Activated CD8-positive, alpha-beta memory T cell treated with anti-CD3 and anti-CD28 coated beads, Interleukin-2, amount 10 ng/mL, durations not matched to agents 7 days and 5 days (primary cell): ENCODE measurements at regions not wholly inside any gene's neighbourhood (a gene's known extent, or its start where the extent isn't known, plus 50 kb on each side); places are given as distances from the start of the nearest gene placed in this dataset.
"Not testable (repeated sequence)": the region's sequence is repeated elsewhere in the genome, so short reads cannot be mapped to it uniquely, and the experiment has no call there.

Source experiments
- ATAC-seq: fragments of 150-1000 bp; cut with Tn5 transposase; one replicate; pipeline ENCODE4 v1.10.0; 2021; ENCODE audit warnings: moderate library complexity
- CTCF ChIA-PET: fragments of 350-600 bp; sonication (Branson Sonifier 250); formaldehyde crosslinking; loops from one replicate; lab custom pipeline; 2021; ENCODE audit warnings: antibody characterized with exemption; lab: Charles Lee
- DNase-seq: peaks from one replicate; pipeline ENCODE4 v3.0.0-alpha.2; 2020
- H3K27ac Mint-ChIP-seq: one replicate; pipeline ENCODE4 v1.8.0; 2021; ENCODE audit warnings: mild to moderate bottlenecking, mixed read lengths
- H3K27me3 Mint-ChIP-seq: one replicate; pipeline ENCODE4 v1.8.0; 2021; ENCODE audit warnings: mixed read lengths
- H3K36me3 Mint-ChIP-seq: one replicate; pipeline ENCODE4 v1.8.0; 2021; ENCODE audit warnings: mild to moderate bottlenecking, mixed read lengths
- H3K4me1 Mint-ChIP-seq: one replicate; pipeline ENCODE4 v1.8.0; 2021; ENCODE audit warnings: mixed read lengths
- H3K4me3 Mint-ChIP-seq: one replicate; pipeline ENCODE4 v1.8.0; 2021; ENCODE audit warnings: mild to moderate bottlenecking, moderate library complexity, mixed read lengths
- H3K9me3 Mint-ChIP-seq: one replicate; pipeline ENCODE4 v1.8.0; 2022; ENCODE audit warnings: low read depth, mixed read lengths

DNA sequence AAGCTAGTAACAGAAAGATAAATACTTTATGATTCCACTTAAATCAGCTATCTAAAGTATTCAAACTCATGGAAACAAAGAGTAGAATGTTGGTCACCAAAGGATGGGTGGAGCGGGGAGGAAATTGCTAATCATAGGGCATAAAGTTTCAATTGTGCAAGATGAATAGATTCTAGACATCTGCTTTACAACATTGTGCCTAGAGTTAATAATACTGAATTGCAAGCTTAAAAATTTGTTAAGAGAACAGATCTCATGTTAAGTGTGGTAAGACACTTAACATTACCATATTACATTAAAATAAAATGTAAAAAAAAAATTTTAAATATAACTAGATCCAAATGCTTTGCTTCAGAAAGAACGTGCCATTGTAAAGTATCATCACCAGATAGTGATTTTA is 411.1 kb upstream of the MBL2 start:
- Mint-ChIP-seq H3K4me3 (no peak overlapping the region), H3K27me3 (no peaks in the 10 kb centered on the region), H3K27ac (no peak overlapping the region), H3K9me3 (peaks cover 10% of the 10 kb centered on the region), H3K36me3 (no peaks in the 10 kb centered on the region), H3K4me1 (no peaks in the 10 kb centered on the region)
- no peak for DNase-seq
- CTCF ChIA-PET: no interaction called here
- no peak for ATAC-seq

DNA sequence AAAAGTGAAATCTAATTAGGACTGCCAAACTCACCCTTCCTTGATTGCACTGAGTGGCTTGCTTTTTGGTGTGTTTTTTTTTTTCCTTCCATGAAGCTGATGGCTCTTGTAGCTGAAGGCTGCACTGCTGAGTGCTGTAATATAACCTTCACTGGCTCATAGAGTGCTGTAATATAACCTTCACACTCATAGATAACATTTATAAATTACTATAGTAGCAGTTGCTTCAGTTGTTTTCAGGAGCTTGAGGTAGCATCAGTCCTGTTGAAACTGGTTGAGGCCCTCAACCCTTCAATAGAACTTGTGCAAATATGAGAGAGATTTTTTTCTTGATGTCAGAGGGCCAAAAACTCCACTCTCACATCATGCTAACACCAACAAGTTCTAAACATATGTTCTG is 404.9 kb upstream of the MBL2 start:
- CTCF ChIA-PET: no interaction called here
- no peaks in the 10 kb centered on the region for H3K36me3 Mint-ChIP-seq
- no peak for ATAC-seq
- H3K27ac Mint-ChIP-seq: no peak overlapping the region
- H3K27me3 Mint-ChIP-seq: no peaks in the 10 kb centered on the region
- no peaks in the 10 kb centered on the region for H3K4me1 Mint-ChIP-seq
- H3K9me3 Mint-ChIP-seq: peaks cover 13% of the 10 kb centered on the region
- no peak overlapping the region for H3K4me3 Mint-ChIP-seq
- no peak for DNase-seq

DNA sequence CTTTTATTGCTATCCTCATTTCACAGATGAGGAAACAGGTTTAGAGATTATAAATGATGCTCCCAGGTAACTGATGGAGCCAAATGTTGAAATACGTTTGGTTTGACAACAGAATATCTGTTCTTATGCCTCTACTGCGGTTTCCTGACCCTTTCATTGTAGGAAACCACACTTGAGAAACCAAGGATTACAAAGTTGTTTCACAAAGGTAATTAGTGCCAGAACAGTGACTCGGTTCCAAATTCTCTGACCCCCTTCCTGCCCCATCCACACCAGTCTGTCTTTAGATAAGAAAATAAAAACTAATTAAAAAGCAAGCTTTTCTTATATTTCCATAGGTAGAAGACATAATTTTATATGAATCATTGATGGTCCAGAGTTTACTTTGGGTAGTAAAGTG is 393.7 kb upstream of the MBL2 start:
- no peaks in the 10 kb centered on the region for H3K27me3 Mint-ChIP-seq
- no peaks in the 10 kb centered on the region for H3K36me3 Mint-ChIP-seq
- no peak overlapping the region for H3K27ac Mint-ChIP-seq
- no peak for DNase-seq
- peaks cover 4% of the 10 kb centered on the region for H3K9me3 Mint-ChIP-seq
- no peak overlapping the region for H3K4me3 Mint-ChIP-seq
- H3K4me1 Mint-ChIP-seq: no peaks in the 10 kb centered on the region
- no peak for ATAC-seq
- CTCF ChIA-PET: no interaction called here

DNA sequence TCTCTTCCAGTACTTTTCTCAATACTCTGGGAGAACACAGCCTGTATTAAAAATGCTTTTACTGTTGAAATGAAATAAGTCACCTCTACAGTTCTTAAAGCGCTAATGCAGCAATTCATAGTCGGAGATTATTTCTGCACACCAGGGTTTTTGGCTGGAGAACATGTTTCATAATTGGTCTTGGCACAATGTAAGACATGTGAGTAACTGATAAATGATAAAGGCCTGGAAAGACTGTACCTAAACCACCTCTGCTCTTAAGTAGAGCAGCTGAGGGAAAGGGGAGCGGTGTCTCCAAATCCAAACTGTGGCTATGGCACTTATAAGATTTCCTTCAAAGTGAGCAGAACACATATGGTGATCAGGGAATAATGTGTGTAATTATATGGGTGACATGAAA is 390.3 kb upstream of the MBL2 start:
- no peak overlapping the region for H3K27ac Mint-ChIP-seq
- no peak for ATAC-seq
- peaks cover 4% of the 10 kb centered on the region for H3K9me3 Mint-ChIP-seq
- H3K4me3 Mint-ChIP-seq: no peak overlapping the region
- CTCF ChIA-PET: no interaction called here
- H3K36me3 Mint-ChIP-seq: no peaks in the 10 kb centered on the region
- no peaks in the 10 kb centered on the region for H3K4me1 Mint-ChIP-seq
- H3K27me3 Mint-ChIP-seq: no peaks in the 10 kb centered on the region
- no peak for DNase-seq

DNA sequence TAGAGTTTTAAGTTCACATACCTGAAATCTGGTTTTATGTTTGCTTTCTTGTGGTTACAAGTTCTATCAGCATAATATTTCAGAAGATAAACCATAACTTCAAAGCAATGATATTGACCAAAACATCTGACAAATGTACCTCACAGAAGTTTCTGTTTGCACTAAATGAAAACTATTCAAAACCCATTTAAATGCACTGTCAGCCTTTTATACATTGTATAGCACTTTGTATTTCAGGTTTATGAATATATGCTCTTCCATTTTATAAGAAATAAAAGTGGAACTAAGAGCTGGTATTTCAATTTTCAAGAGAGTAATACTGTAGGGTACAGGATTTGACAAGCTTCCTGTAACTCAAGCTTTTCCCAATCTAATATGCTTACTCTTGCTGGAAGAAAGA is 388.6 kb upstream of the MBL2 start:
- no peaks in the 10 kb centered on the region for H3K27me3 Mint-ChIP-seq
- H3K36me3 Mint-ChIP-seq: no peaks in the 10 kb centered on the region
- CTCF ChIA-PET: no interaction called here
- DNase-seq (no peak), ATAC-seq (no peak)
- H3K4me3 Mint-ChIP-seq: no peak overlapping the region
- no peaks in the 10 kb centered on the region for H3K4me1 Mint-ChIP-seq
- peaks cover 2% of the 10 kb centered on the region for H3K9me3 Mint-ChIP-seq
- H3K27ac Mint-ChIP-seq: no peak overlapping the region

DNA sequence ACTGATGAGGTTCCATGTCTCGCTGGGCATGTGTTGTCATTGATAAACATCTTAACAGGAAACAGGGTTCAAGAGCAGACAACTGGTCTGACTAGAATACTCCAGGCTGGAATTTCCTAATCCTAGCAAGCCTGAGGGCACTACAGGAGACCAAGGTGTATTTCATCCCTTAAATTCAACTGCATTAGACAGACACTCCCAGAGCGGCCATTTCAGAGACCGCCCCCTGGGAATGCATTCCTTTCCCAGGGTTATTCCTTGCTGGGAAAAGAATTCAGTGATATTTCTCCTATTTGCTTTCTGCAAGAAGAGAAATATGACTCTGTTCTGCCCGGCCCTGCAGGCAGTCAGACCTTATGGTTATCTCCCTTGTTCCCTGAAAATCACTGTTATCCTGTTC is 383.1 kb upstream of the MBL2 start:
- DNase-seq, ATAC-seq, H3K4me3 Mint-ChIP-seq, H3K9me3 Mint-ChIP-seq, CTCF ChIA-PET, H3K36me3 Mint-ChIP-seq, H3K27me3 Mint-ChIP-seq, H3K27ac Mint-ChIP-seq, H3K4me1 Mint-ChIP-seq: not testable (repeated sequence)

DNA sequence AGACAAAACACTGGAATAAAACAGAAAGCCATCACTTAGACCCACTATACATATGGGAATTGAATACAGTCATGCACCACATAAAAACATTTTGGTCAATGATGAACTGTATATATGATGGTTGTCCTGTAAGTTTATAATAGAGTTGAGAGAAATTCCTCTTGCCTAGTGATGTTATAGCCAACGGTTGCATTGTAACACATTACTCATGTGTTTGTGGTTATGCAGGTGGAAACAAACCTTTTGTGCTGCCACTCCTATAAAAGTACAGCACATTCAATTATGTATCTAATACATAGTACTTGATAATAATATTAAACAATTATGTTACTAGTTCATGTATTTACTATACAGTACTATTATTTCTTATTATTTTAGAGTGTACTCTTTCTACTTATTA is 381.2 kb upstream of the MBL2 start:
- Mint-ChIP-seq H3K9me3 (peaks cover 2% of the 10 kb centered on the region), H3K27me3 (no peaks in the 10 kb centered on the region), H3K4me3 (no peak overlapping the region), H3K27ac (no peak overlapping the region), H3K36me3 (no peaks in the 10 kb centered on the region), H3K4me1 (no peaks in the 10 kb centered on the region)
- ATAC-seq (no peak), DNase-seq (no peak)
- CTCF ChIA-PET: no interaction called here

DNA sequence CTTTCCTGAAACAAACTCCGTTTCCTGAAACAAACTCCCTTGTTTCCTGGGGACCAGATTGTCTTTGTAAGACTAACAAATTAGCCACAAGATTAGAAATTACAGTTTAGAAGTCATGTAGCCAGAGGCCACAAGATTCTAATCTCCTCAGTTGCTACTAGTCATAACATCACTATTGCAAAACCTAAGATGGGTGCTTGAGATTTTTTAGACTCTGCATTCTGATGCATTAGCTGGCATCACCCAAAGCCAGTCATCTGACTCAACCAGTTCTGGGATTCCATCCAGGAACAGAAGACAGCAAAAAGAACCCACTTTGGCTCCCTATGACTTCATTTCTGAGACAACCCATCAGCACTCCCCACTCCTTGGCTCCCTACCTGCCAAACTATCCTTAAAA is 367.9 kb upstream of the MBL2 start:
- DNase-seq (no peak), ATAC-seq (no peak)
- Mint-ChIP-seq H3K4me3 (no peak overlapping the region), H3K36me3 (no peaks in the 10 kb centered on the region), H3K27me3 (no peaks in the 10 kb centered on the region), H3K27ac (no peak overlapping the region), H3K4me1 (no peaks in the 10 kb centered on the region), H3K9me3 (peaks cover 8% of the 10 kb centered on the region)
- CTCF ChIA-PET: no interaction called here

DNA sequence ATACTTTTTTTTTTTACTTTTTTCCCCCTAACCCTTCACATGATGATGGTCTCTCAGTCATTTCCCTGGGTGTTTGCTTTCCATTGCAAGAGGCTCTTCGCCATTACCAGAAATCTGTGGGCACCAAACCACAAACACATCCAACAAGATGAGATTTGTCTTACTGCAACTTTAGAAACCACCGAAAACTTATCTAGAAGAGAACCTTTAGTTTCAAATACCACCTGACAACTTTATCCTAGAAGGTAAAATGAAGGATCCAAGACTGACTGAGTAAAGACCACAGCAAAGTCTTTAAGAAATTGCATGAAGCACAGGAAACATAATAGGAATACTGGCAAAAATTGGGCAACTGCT is 363.3 kb upstream of the MBL2 start:
- Mint-ChIP-seq H3K27me3 (no peaks in the 10 kb centered on the region), H3K9me3 (peaks cover 8% of the 10 kb centered on the region), H3K4me3 (no peak overlapping the region), H3K4me1 (no peaks in the 10 kb centered on the region), H3K27ac (no peak overlapping the region), H3K36me3 (no peaks in the 10 kb centered on the region)
- DNase-seq (no peak), ATAC-seq (no peak)
- CTCF ChIA-PET: no interaction called here

DNA sequence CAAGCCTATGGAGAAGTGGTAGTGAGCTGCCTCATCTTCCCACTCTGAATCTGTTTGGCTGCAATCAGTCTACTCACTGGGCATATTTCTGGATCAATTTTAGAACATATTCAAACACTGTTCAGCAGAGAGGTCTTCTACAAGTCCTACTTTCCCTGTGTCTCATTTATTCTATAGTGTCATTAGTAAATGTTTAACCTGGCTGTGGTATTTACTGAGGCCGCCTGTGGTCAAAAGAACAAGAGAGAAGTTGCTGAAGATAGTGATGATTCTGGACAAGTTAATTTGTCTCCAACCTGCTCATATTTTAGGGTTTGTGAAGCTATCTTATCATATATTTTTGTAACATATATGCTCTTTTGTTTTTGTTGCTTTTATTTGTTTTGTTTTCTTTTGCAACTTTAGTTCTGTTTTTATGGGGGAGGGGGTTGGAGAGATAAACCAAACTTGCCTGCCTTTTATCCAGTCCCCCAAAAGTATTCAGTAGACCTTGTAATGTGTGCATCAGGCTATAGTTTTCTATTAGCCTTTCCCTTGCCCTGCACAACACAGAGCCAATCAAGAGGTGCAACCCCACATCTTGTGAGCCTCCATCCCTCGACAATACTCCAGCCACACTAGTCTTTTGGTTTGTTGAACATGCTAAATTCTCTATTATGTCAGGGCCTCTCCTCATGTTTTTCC is 362.8 kb upstream of the MBL2 start:
- Mint-ChIP-seq H3K27ac (no peak overlapping the region), H3K4me3 (no peak overlapping the region), H3K36me3 (no peaks in the 10 kb centered on the region), H3K4me1 (no peaks in the 10 kb centered on the region), H3K27me3 (no peaks in the 10 kb centered on the region), H3K9me3 (peaks cover 8% of the 10 kb centered on the region)
- no peak for ATAC-seq
- CTCF ChIA-PET: no interaction called here
- no peak for DNase-seq

DNA sequence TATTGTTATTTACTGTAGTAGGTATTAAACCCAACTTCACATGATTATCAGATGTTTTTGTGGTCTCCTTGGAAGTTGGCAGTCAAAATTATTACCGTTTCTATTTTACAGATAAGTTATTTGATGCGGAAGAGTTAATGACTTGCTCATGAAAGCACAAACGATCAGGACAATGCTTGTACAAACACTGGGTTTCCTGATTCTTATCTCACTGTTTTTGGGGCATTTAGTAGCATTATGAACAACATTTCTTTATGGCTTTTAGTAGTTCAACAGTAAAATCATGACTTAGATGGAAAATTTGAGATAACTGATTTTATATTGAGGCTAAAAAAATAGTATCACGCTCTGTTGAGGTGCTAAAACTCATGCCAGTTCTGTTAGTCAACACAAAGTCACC is 361.5 kb upstream of the MBL2 start:
- H3K27me3 Mint-ChIP-seq: no peaks in the 10 kb centered on the region
- no peak overlapping the region for H3K4me3 Mint-ChIP-seq
- CTCF ChIA-PET: no interaction called here
- no peaks in the 10 kb centered on the region for H3K36me3 Mint-ChIP-seq
- no peak overlapping the region for H3K27ac Mint-ChIP-seq
- H3K4me1 Mint-ChIP-seq: no peaks in the 10 kb centered on the region
- peaks cover 7% of the 10 kb centered on the region for H3K9me3 Mint-ChIP-seq
- DNase-seq (no peak), ATAC-seq (no peak)

DNA sequence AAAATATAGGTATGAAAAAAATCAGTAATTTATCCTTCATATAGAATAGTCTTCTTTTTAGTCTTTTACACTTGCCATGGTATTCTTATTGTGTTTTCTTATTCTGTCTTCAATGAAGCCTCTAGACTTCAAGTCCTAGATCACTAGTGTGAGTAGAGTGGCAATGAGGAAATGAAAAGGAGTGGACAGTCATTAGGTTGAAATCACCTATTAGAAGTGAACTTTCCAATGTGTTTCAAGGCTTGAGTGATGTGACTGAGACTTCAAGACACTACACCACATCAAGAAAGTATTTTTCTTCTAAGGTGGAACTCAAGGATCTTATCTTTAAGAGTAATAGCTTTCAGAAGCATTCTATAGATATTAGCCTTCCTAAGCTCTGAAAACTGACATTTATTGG is 357.8 kb upstream of the MBL2 start:
- no peak for DNase-seq
- no peaks in the 10 kb centered on the region for H3K36me3 Mint-ChIP-seq
- H3K9me3 Mint-ChIP-seq: peaks cover 9% of the 10 kb centered on the region
- CTCF ChIA-PET: no interaction called here
- no peak for ATAC-seq
- no peaks in the 10 kb centered on the region for H3K4me1 Mint-ChIP-seq
- no peak overlapping the region for H3K27ac Mint-ChIP-seq
- H3K4me3 Mint-ChIP-seq: no peak overlapping the region
- H3K27me3 Mint-ChIP-seq: no peaks in the 10 kb centered on the region

DNA sequence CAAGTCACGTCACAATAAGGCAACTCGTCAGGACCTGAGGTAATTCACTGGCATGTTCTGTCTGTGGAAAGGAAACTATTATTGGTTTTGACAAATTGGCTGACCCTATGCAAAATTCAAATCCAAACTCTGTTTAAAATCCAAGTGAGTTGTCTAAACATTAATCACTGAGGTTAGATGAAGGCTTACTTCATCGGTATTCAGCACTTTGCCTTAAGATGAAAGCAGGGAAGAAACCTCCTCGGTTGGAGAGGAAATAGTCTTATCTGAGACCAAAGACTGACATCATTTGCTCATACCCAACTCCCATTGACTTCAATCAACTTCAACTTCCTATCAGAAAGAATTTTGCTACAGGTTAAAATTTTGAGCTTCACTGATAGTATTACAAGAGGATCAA is 355.1 kb upstream of the MBL2 start:
- H3K27ac Mint-ChIP-seq: no peak overlapping the region
- no peaks in the 10 kb centered on the region for H3K4me1 Mint-ChIP-seq
- CTCF ChIA-PET: no interaction called here
- DNase-seq (no peak), ATAC-seq (no peak)
- H3K36me3 Mint-ChIP-seq: no peaks in the 10 kb centered on the region
- H3K9me3 Mint-ChIP-seq: peaks cover 12% of the 10 kb centered on the region
- no peak overlapping the region for H3K4me3 Mint-ChIP-seq
- no peaks in the 10 kb centered on the region for H3K27me3 Mint-ChIP-seq

DNA sequence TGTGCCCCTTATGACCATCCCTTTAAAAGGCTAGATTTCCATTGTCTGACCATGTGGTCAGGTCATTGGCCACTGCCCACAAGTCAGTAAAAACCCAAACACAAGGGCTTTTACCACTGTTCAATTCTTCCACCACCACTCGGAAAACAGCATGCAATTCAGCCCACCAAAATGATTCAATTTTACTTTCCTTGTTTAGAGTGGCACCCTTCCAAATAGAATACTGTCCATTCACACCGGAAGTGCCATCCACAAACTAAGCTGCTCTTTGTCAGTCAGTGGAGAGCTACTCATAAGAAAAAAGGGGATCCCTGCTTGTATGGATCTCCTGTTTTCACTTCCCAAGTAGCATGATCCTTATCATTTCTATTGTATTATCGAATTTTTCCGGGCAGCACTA is 350.7 kb upstream of the MBL2 start:
- ATAC-seq: no peak
- H3K36me3 Mint-ChIP-seq: no peaks in the 10 kb centered on the region
- H3K9me3 Mint-ChIP-seq: peaks cover 12% of the 10 kb centered on the region

DNA sequence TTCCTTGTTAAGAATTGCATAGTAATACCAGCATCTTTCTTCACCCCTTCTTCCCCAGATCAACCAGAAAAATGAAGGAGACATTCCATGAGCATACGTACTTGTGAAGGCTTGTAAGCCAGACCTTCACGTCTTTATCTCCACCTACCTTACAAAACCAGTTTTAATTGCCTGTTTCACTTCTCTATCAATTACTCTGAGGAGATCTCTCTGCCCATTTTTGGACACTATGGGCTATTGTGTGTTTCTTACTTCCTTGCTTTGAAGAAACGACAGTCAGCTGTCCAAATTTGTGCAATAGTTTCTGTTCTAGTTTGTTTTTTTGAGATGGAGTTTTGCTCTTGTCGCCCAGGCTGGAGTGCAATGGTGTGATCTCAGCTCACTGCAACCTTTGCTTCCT is 349.7 kb upstream of the MBL2 start:
- Mint-ChIP-seq H3K4me3 (no peak overlapping the region), H3K36me3 (no peaks in the 10 kb centered on the region), H3K4me1 (no peaks in the 10 kb centered on the region), H3K27ac (no peak overlapping the region), H3K9me3 (peaks cover 12% of the 10 kb centered on the region), H3K27me3 (no peaks in the 10 kb centered on the region)
- CTCF ChIA-PET: no interaction called here
- ATAC-seq (no peak), DNase-seq (no peak)

More for the DNA sequence above, 350.7 kb upstream of the MBL2 start:
- DNase-seq: no peak
- H3K4me3 Mint-ChIP-seq: no peak overlapping the region
- no peaks in the 10 kb centered on the region for H3K4me1 Mint-ChIP-seq
- CTCF ChIA-PET: no interaction called here
- H3K27ac Mint-ChIP-seq: no peak overlapping the region
- H3K27me3 Mint-ChIP-seq: no peaks in the 10 kb centered on the region
